Type B pancreatic cell (in vitro differentiated cells): ENCODE measurements at regions not wholly inside any gene's neighbourhood (a gene's known extent, or its start where the extent isn't known, plus 50 kb on each side); places are given as distances from the start of the nearest gene placed in this dataset.
A peak's percentile ranks its signal among the peaks of the same experiment; 100 is the strongest.

Source experiments
- DNase-seq: peaks from one replicate; pipeline ENCODE4 v3.0.0; 2021; ENCODE audit warnings: mixed read lengths; ENCODE audit not compliant: unreplicated experiment; ENCODE audit errors: extremely low spot score
- H3K27ac Mint-ChIP-seq: 2 replicates; pipeline ENCODE4 v1.8.0; 2021; ENCODE audit warnings: mild to moderate bottlenecking, mixed read lengths
- H3K27me3 Mint-ChIP-seq: 2 replicates; pipeline ENCODE4 v1.8.0; 2021; ENCODE audit warnings: mixed read lengths
- H3K36me3 Mint-ChIP-seq: 2 replicates; pipeline ENCODE4 v1.8.0; 2021; ENCODE audit warnings: mixed read lengths
- H3K4me1 Mint-ChIP-seq: one replicate; pipeline ENCODE4 v1.8.0; 2021; ENCODE audit warnings: mixed read lengths; ENCODE audit not compliant: unreplicated experiment
- H3K4me3 Mint-ChIP-seq: 2 replicates; pipeline ENCODE4 v1.8.0; 2021; ENCODE audit warnings: mild to moderate bottlenecking, mixed read lengths
- H3K9me3 Mint-ChIP-seq: 2 replicates; pipeline ENCODE4 v1.8.0; 2021; ENCODE audit warnings: mixed read lengths
- TF ChIP-seq, protein P1 (sequence below): fragments of 200-600 bp; sonication (generic); conservative IDR thresholded peaks from 2 replicates; pipeline ENCODE4 v1.5.0; 2021; ENCODE audit warnings: antibody characterized with exemption, mild to moderate bottlenecking

DNA sequence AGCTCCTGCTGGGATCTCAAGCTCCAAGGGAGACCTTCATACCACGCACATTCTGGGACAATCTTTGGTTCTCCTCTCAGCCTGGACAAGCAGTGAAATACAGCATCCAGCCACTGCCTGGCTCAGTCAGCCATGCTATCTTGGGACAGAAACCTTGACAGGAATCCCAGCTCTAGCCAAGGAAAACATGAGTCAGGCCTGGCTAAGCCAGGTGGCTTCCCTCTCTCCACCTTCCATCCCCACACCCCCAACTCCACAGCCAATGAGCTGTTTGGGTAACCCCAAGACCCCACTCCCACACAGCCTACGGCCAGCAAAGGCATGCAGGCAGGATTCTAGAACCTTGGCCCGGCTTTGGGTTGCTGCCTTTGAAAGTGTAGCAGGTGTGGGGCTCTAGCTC is 64.9 kb downstream of the MCFD2 start:
- Mint-ChIP-seq H3K36me3 (no peaks in the 10 kb centered on the region), H3K9me3 (no peaks in the 10 kb centered on the region), H3K4me3 (no peak overlapping the region), H3K4me1 (peaks cover 47% of the 10 kb centered on the region), H3K27me3 (peaks cover 6% of the 10 kb centered on the region), H3K27ac (no peak overlapping the region)
- DNase-seq, result no peak
- TF ChIP-seq, protein P1, sequence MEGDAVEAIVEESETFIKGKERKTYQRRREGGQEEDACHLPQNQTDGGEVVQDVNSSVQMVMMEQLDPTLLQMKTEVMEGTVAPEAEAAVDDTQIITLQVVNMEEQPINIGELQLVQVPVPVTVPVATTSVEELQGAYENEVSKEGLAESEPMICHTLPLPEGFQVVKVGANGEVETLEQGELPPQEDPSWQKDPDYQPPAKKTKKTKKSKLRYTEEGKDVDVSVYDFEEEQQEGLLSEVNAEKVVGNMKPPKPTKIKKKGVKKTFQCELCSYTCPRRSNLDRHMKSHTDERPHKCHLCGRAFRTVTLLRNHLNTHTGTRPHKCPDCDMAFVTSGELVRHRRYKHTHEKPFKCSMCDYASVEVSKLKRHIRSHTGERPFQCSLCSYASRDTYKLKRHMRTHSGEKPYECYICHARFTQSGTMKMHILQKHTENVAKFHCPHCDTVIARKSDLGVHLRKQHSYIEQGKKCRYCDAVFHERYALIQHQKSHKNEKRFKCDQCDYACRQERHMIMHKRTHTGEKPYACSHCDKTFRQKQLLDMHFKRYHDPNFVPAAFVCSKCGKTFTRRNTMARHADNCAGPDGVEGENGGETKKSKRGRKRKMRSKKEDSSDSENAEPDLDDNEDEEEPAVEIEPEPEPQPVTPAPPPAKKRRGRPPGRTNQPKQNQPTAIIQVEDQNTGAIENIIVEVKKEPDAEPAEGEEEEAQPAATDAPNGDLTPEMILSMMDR, result no peak

DNA sequence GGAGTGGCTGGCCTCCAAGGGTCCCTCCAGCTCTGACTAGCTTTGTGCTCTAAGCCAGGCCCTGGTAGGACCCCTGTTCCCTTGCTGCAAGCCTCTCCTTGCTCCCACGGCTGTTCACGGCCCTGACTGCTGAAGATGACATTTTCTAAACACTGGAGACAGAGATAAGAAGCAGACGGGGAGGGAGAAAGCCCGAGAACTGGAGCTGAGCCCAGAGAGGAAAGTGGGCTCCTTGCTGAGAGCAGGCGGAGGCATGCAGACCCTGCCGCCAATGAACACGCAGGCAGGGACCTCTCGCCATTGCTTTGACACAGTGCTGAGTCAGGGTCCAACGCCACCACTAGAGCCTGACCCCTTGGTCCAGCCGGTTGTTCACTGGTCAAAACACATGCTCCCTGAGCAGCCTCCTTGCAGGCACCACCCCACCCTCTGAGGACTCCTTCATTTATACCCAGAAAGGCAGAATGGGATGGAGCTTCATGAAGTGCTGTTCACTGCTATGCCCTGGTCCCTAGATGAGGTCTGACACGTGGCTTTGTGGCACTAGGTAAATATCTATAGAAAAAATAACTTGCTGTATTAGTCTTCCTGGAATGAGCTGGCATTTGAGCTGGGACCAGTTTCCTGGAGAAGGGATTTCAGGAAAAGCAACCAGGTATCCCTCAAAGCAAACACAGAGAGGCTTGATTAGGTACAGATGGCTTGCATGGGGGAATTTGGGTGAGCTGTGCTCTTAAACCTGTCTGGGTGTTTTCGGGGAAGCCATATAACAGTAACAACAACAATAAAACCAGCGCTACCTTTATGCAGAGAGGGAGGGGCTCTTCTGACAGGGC is 65.7 kb downstream of the MCFD2 start:
- no peak overlapping the region for H3K4me3 Mint-ChIP-seq
- H3K36me3 Mint-ChIP-seq, result no peaks in the 10 kb centered on the region
- TF ChIP-seq, protein P1, result no peak
- no peaks in the 10 kb centered on the region for H3K9me3 Mint-ChIP-seq
- H3K4me1 Mint-ChIP-seq, result peaks cover 43% of the 10 kb centered on the region
- no peak overlapping the region for H3K27ac Mint-ChIP-seq
- H3K27me3 Mint-ChIP-seq, result peaks cover 9% of the 10 kb centered on the region
- DNase-seq, result no peak

DNA sequence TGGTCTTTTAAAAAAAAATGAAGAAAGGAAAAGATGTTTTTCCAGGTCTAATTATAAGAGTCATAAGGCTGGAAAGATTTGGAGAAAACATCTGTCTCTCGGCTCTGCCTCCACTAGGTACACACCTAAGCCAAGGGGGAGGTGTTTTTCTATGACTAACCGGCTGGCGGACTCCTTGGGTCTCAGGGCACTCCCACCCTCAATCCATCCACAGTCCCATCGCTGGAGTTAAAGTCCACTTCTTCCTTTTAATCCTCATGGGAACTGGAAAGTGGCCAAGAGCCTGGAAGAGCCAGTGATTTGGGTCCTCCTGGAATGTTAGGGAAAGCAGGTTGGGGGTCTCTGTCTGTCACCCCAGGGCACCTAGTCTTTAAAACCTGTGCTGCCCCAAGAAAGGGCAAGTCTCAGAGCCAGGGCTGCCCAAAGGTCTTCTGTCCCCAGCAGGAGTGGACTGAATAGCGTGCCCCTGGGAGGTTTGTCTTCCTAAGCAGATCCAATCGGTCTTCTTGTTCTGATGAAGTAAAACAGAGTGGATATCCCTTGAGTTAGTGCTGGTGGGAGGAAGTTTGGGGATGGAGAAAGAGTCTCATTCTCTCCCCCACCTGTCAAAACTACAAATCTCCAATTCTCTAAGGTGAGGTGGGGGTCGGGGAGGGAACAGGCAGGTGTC is 66.4 kb downstream of the MCFD2 start:
- Mint-ChIP-seq H3K9me3 (no peaks in the 10 kb centered on the region), H3K36me3 (no peaks in the 10 kb centered on the region), H3K4me3 (no peak overlapping the region), H3K4me1 (peaks cover 37% of the 10 kb centered on the region), H3K27ac (no peak overlapping the region), H3K27me3 (peaks cover 13% of the 10 kb centered on the region)
- DNase-seq, result no peak
- TF ChIP-seq, protein P1, result no peak

DNA sequence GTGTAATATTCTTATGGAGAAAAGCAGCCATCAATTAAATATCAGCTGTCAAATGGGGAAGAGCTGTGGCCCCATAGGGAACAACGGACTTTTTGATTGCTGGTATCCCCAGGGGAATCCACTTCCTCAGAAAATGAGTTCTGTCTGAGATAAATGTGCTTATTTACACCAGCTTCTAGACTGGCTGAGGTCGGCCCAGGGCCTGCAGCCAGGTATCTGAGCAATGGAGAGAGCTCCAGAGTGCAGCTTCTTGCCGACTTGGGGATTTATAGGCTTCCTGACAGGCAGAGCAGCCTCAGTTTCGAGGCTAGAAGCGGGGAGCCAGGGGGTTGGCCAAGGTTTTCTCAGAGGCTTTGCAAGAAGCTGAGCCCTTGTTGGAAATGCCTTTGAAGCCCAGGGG is 67.2 kb downstream of the MCFD2 start:
- Mint-ChIP-seq H3K9me3 (no peaks in the 10 kb centered on the region), H3K4me3 (no peak overlapping the region), H3K27ac (no peak overlapping the region), H3K36me3 (no peaks in the 10 kb centered on the region), H3K4me1 (peaks cover 37% of the 10 kb centered on the region), H3K27me3 (peaks cover 16% of the 10 kb centered on the region)
- TF ChIP-seq, protein P1, result no peak
- no peak for DNase-seq

DNA sequence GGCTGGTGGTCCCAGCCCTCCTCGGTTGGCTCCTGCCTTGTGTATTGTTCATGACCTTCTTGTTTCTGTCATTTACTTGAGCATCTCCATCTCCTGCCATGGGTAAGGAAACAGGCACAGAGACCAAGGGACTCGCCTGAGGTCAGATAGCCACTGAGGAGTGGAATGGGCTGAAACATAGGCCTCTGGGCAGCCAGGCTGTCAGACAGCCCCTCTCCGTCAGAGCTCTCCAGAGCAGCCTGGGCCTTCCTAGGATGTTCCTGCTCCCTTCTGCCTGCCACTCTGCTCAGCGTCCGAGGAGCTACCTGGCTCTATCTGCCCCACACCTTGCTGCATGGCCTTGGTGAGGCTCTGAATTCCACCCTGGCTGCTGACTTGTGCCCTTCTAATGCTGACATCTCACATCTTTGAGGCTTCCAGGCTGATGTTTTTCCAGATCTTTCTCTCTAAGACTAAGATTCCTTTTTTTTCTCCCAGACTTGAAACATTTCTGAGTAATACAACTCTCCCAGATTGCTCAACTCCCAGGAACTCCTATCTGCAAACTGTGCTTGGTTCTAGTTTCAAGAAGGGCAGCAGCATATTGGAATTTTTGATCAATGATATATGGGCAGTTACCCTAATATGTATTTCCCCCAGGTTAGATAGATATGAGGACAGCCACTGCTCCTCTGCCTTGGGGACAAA is 67.7 kb downstream of the MCFD2 start:
- Mint-ChIP-seq H3K4me3 (no peak overlapping the region), H3K9me3 (no peaks in the 10 kb centered on the region), H3K27ac (peak overlapping the region; percentile 29)

More for the DNA sequence above, 67.7 kb downstream of the MCFD2 start:
- Mint-ChIP-seq H3K27me3 (peaks cover 16% of the 10 kb centered on the region), H3K36me3 (no peaks in the 10 kb centered on the region), H3K4me1 (peaks cover 37% of the 10 kb centered on the region)
- DNase-seq, result no peak
- TF ChIP-seq, protein P1, result no peak
